SK-N-SH (cell line): ENCODE measurements at regions not wholly inside any gene's neighbourhood (a gene's known extent, or its start where the extent isn't known, plus 50 kb on each side); places are given as distances from the start of the nearest gene placed in this dataset.
"Not testable (repeated sequence)": the region's sequence is repeated elsewhere in the genome, so short reads cannot be mapped to it uniquely, and the experiment has no call there.

Source experiments
- CTCF ChIA-PET: fragments of 300-600, 350-600 bp; formaldehyde crosslinking; extraction: SDS; loops from one replicate; lab custom pipeline; 2021; lab: Yijun Ruan, JAX
- POLR2A ChIA-PET: fragments of 350-600 bp; sonication (Branson Sonifier 250); formaldehyde crosslinking; extraction: SDS; loops from one replicate; lab custom pipeline; 2020; ENCODE audit warnings: antibody characterized with exemption, inconsistent platforms; lab: Yijun Ruan, JAX
- DNase-seq: peaks from one replicate; pipeline ENCODE4 v3.0.0; 2012
- H2AFZ ChIP-seq: fragments of 200-600 bp; sonication (generic); 2 replicates; pipeline ENCODE4 v1.8.1; 2016; ENCODE audit warnings: antibody characterized with exemption, mild to moderate bottlenecking, low read depth
- H3F3A ChIP-seq: fragments of 200-600 bp; sonication (generic); replicated peaks from 2 replicates; pipeline ENCODE3; 2016; ENCODE audit warnings: antibody characterized with exemption, mild to moderate bottlenecking; ENCODE audit not compliant: insufficient read depth
- H3K27ac ChIP-seq, 2 experiments: fragments of 200-500 bp in 1 of 2; fragments of 200-600 bp in 1 of 2; sonication (Bioruptor generic) in 1 of 2; sonication (generic), shearing (Covaris generic) in 1 of 2; 2 replicates each; pipeline versions ENCODE4 v1.5.1 to v1.6.1; 2014 to 2016; ENCODE audit warnings: low read depth in 2 of 2, inconsistent platforms in 1 of 2, low read length in 1 of 2, mild to moderate bottlenecking in 1 of 2, mixed read lengths in 1 of 2
- H3K27me3 ChIP-seq: fragments of 200-600 bp; sonication (generic), shearing (Covaris generic); 2 replicates; pipeline ENCODE4 v1.6.1; 2016; ENCODE audit warnings: mixed run types; ENCODE audit not compliant: insufficient read depth
- H3K36me3 ChIP-seq, 2 experiments: fragments of 200-500 bp in 1 of 2; fragments of 200-600 bp in 1 of 2; sonication (Bioruptor generic) in 1 of 2; sonication (generic) in 1 of 2; replicated peaks in 1 of 2; 2 replicates each; pipeline versions ENCODE3 to v1.5.1; 2014 to 2016; ENCODE audit warnings: low read length in 1 of 2, mild to moderate bottlenecking in 1 of 2; ENCODE audit not compliant: insufficient read depth in 2 of 2, control insufficient read depth in 1 of 2
- H3K4me1 ChIP-seq, 2 experiments: fragments of 200-500 bp in 1 of 2; fragments of 200-600 bp in 1 of 2; sonication (Bioruptor generic) in 1 of 2; sonication (generic), shearing (Covaris generic) in 1 of 2; 2 replicates each; pipeline versions ENCODE4 v1.5.1 to v1.6.1; 2014 to 2016; ENCODE audit warnings: low read depth in 1 of 2, low read length in 1 of 2, mixed run types in 1 of 2; ENCODE audit not compliant: insufficient read depth in 2 of 2, control insufficient read depth in 1 of 2
- H3K4me2 ChIP-seq: fragments of 200-600 bp; sonication (generic), shearing (Covaris generic); 2 replicates; pipeline ENCODE4 v1.6.1; 2017; ENCODE audit warnings: mixed run types
- H3K4me3 ChIP-seq, 2 experiments: fragments of 200-500 bp in 1 of 2; fragments of 200-600 bp in 1 of 2; sonication (Bioruptor generic) in 1 of 2; sonication (generic), shearing (Covaris generic) in 1 of 2; 2 replicates each; pipeline versions ENCODE4 v1.5.1 to v1.8.1; 2014 to 2016; ENCODE audit warnings: low read depth in 2 of 2, inconsistent platforms in 1 of 2, low read length in 1 of 2, mild to moderate bottlenecking in 1 of 2, mixed read lengths in 1 of 2, moderate library complexity in 1 of 2
- H3K79me2 ChIP-seq: fragments of 200-600 bp; sonication (generic); 2 replicates; pipeline ENCODE4 v1.8.1; 2017; ENCODE audit warnings: mild to moderate bottlenecking; ENCODE audit not compliant: insufficient read depth
- H3K9ac ChIP-seq: fragments of 200-600 bp; sonication (generic); 2 replicates; pipeline ENCODE4 v1.6.1; 2017; ENCODE audit warnings: mixed run types
- H3K9me2 ChIP-seq: fragments of 200-600 bp; sonication (generic); 2 replicates; pipeline ENCODE4 v1.6.1; 2017; ENCODE audit warnings: mixed run types
- H3K9me3 ChIP-seq: fragments of 200-600 bp; sonication (generic); 2 replicates; pipeline ENCODE4 v1.6.1; 2017; ENCODE audit warnings: mixed run types, mild to moderate bottlenecking, moderate library complexity
- H4K20me1 ChIP-seq: fragments of 200-600 bp; sonication (generic); 2 replicates; pipeline ENCODE4 v1.6.1; 2017; ENCODE audit warnings: mild to moderate bottlenecking, mixed run types; ENCODE audit not compliant: insufficient read depth
- FOSL2 ChIP-seq: IDR thresholded peaks from 2 replicates; pipeline ENCODE4 v1.4.0; 2012; ENCODE audit warnings: low read depth, mild to moderate bottlenecking, moderate library complexity, borderline replicate concordance
- FOXJ3 ChIP-seq: sonication (generic); formaldehyde crosslinking; IDR thresholded peaks from 2 replicates; pipeline ENCODE4 v1.5.1; 2020; ENCODE audit warnings: mild to moderate bottlenecking, missing genetic modification reagents
- GABPA ChIP-seq: IDR thresholded peaks from 2 replicates; pipeline ENCODE4 v1.4.0; 2012; ENCODE audit warnings: low read depth, mild to moderate bottlenecking
- JUND ChIP-seq: IDR thresholded peaks from 2 replicates; pipeline ENCODE4 v1.4.0; 2012
- MXI1 ChIP-seq: IDR thresholded peaks from 2 replicates; pipeline ENCODE4 v1.6.1; 2012; ENCODE audit warnings: mild to moderate bottlenecking, low read depth, low read length, improper control_type of control experiment
- NRF1 ChIP-seq: IDR thresholded peaks from 2 replicates; pipeline ENCODE4 v1.6.1; 2012; ENCODE audit warnings: low read depth, mild to moderate bottlenecking, low read length
- POLR2AphosphoS5 ChIP-seq: IDR thresholded peaks from 2 replicates; pipeline ENCODE4 v1.6.1; 2012; ENCODE audit warnings: low read depth, low read length
- RFX5 ChIP-seq: IDR thresholded peaks from 2 replicates; pipeline ENCODE4 v1.6.1; 2012; ENCODE audit warnings: mild to moderate bottlenecking, improper control_type of control experiment, low read length
- SMC3 ChIP-seq: IDR thresholded peaks from 2 replicates; pipeline ENCODE4 v1.6.1; 2012; ENCODE audit warnings: low read depth, low read length, improper control_type of control experiment
- YY1 ChIP-seq: IDR thresholded peaks from 2 replicates; pipeline ENCODE4 v1.4.0; 2012; ENCODE audit warnings: low read depth, mild to moderate bottlenecking
- WGBS: methylation state at CpG from one replicate; pipeline ENCODE4 v1.1.6; 2017; ENCODE audit warnings: low lambda C conversion rate; 5-methylcytosine and 5-hydroxymethylcytosine counted together
- TF ChIP-seq, protein P1 (sequence below): IDR thresholded peaks from 2 replicates; pipeline ENCODE4 v1.4.0; 2012; ENCODE audit warnings: low read depth, borderline replicate concordance
- TF ChIP-seq, protein P2 (sequence below): IDR thresholded peaks from 2 replicates; pipeline ENCODE4 v1.4.0; 2012; ENCODE audit warnings: low read depth, borderline replicate concordance
- TF ChIP-seq, protein P3 (sequence below): IDR thresholded peaks from 2 replicates; pipeline ENCODE4 v1.4.0; 2012; ENCODE audit warnings: low read depth
- TF ChIP-seq, protein P4 (sequence below): fragments of 200-600 bp; sonication (generic); IDR thresholded peaks from 2 replicates; pipeline ENCODE4 v1.6.1; 2017; ENCODE audit warnings: antibody characterized with exemption, mild to moderate bottlenecking, moderate library complexity
- TF ChIP-seq, protein P5 (sequence below): IDR thresholded peaks from 2 replicates; pipeline ENCODE4; 2012

DNA sequence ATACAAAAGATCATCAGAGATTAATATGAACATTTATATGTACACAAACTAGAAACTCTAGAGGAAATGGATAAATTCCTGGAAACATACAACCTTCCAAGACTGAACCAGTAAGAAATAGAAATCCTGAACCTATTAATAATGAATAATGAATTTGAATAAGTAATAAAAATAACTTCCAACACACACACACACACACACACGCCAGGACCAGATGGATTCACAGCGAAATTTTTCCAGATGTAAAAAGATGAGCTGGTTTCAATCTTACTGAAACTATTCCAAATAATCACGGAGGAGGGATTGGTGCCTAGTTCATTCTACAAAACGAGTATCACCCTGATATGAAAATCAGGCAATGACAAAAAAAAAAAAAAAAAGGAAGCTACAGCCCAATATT lies 1095.0 kb downstream of the FAT4 start:
- H3F3A ChIP-seq = no peaks in the 10 kb centered on the region
- no peaks in the 10 kb centered on the region for H3K36me3 ChIP-seq
- no peak overlapping the region for H3K4me3 ChIP-seq
- H3K4me2 ChIP-seq = no peak overlapping the region
- no peaks in the 10 kb centered on the region for H3K4me1 ChIP-seq
- TF ChIP-seq GABPA = no peak
- no peak for DNase-seq
- ChIA-PET POLR2A (no interaction called here), CTCF (interaction anchor here (1.1 kb wide), 1 partner anchor 10 kb away, joined by 3 read pairs; no protein-coding TSS in a partner anchor)
- no peak overlapping the region for H3K9ac ChIP-seq
- no peaks in the 10 kb centered on the region for H4K20me1 ChIP-seq
- H3K9me2 ChIP-seq = no peaks in the 10 kb centered on the region
- 64% methylated on average over 4 of the region's 4 CpGs for WGBS
- no peaks in the 10 kb centered on the region for H3K79me2 ChIP-seq
- H3K9me3 ChIP-seq = no peaks in the 10 kb centered on the region
- no peak overlapping the region for H3K27ac ChIP-seq
- no peaks in the 10 kb centered on the region for H3K27me3 ChIP-seq
- no peak overlapping the region for H2AFZ ChIP-seq

- H3K9me3 ChIP-seq = no peaks in the 10 kb centered on the region
- H4K20me1 ChIP-seq = no peaks in the 10 kb centered on the region
- H3K4me3 ChIP-seq = no peak overlapping the region
- no peaks in the 10 kb centered on the region for H3K79me2 ChIP-seq
- DNase-seq = no peak
- no peaks in the 10 kb centered on the region for H3F3A ChIP-seq
- H3K9me2 ChIP-seq = no peaks in the 10 kb centered on the region
- no peak overlapping the region for H3K4me2 ChIP-seq
- H3K4me1 ChIP-seq = no peaks in the 10 kb centered on the region
- H3K27me3 ChIP-seq = no peaks in the 10 kb centered on the region
- POLR2A ChIA-PET = no interaction called here
- WGBS = 83% methylated on average over 2 of the region's 2 CpGs
- H3K27ac ChIP-seq = no peak overlapping the region
- CTCF ChIA-PET = interaction anchor here (0.8 kb wide), 1 partner anchor 12 kb away, joined by 3 read pairs; no protein-coding TSS in a partner anchor
- no peak overlapping the region for H2AFZ ChIP-seq
- H3K36me3 ChIP-seq = no peaks in the 10 kb centered on the region
- TF ChIP-seq FOXJ3 (CRISPR knock-in tag) (no peak), NRF1 (no peak), YY1 (no peak), SMC3 (no peak), MXI1 (no peak), POLR2AphosphoS5 (no peak), JUND (no peak), FOSL2 (no peak), RFX5 (no peak)
- TF ChIP-seq, protein P1, sequence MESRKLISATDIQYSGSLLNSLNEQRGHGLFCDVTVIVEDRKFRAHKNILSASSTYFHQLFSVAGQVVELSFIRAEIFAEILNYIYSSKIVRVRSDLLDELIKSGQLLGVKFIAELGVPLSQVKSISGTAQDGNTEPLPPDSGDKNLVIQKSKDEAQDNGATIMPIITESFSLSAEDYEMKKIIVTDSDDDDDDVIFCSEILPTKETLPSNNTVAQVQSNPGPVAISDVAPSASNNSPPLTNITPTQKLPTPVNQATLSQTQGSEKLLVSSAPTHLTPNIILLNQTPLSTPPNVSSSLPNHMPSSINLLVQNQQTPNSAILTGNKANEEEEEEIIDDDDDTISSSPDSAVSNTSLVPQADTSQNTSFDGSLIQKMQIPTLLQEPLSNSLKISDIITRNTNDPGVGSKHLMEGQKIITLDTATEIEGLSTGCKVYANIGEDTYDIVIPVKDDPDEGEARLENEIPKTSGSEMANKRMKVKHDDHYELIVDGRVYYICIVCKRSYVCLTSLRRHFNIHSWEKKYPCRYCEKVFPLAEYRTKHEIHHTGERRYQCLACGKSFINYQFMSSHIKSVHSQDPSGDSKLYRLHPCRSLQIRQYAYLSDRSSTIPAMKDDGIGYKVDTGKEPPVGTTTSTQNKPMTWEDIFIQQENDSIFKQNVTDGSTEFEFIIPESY = no peak
- TF ChIP-seq, protein P2, sequence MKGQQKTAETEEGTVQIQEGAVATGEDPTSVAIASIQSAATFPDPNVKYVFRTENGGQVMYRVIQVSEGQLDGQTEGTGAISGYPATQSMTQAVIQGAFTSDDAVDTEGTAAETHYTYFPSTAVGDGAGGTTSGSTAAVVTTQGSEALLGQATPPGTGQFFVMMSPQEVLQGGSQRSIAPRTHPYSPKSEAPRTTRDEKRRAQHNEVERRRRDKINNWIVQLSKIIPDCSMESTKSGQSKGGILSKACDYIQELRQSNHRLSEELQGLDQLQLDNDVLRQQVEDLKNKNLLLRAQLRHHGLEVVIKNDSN = no peak
- TF ChIP-seq, protein P3, sequence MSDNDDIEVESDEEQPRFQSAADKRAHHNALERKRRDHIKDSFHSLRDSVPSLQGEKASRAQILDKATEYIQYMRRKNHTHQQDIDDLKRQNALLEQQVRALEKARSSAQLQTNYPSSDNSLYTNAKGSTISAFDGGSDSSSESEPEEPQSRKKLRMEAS = no peak
- TF ChIP-seq, protein P4, sequence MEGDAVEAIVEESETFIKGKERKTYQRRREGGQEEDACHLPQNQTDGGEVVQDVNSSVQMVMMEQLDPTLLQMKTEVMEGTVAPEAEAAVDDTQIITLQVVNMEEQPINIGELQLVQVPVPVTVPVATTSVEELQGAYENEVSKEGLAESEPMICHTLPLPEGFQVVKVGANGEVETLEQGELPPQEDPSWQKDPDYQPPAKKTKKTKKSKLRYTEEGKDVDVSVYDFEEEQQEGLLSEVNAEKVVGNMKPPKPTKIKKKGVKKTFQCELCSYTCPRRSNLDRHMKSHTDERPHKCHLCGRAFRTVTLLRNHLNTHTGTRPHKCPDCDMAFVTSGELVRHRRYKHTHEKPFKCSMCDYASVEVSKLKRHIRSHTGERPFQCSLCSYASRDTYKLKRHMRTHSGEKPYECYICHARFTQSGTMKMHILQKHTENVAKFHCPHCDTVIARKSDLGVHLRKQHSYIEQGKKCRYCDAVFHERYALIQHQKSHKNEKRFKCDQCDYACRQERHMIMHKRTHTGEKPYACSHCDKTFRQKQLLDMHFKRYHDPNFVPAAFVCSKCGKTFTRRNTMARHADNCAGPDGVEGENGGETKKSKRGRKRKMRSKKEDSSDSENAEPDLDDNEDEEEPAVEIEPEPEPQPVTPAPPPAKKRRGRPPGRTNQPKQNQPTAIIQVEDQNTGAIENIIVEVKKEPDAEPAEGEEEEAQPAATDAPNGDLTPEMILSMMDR = no peak
- TF ChIP-seq, protein P5, sequence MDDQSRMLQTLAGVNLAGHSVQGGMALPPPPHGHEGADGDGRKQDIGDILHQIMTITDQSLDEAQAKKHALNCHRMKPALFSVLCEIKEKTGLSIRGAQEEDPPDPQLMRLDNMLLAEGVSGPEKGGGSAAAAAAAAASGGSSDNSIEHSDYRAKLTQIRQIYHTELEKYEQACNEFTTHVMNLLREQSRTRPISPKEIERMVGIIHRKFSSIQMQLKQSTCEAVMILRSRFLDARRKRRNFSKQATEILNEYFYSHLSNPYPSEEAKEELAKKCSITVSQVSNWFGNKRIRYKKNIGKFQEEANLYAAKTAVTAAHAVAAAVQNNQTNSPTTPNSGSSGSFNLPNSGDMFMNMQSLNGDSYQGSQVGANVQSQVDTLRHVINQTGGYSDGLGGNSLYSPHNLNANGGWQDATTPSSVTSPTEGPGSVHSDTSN = no peak
- no peak overlapping the region for H3K9ac ChIP-seq
Observed at GRCh38 chr4:126411047-126411446, 1096.3 kb downstream of the FAT4 start.

- H3K9ac ChIP-seq, H4K20me1 ChIP-seq, H3K4me2 ChIP-seq, H3K9me2 ChIP-seq, H2AFZ ChIP-seq, CTCF ChIA-PET, H3K27ac ChIP-seq, DNase-seq, POLR2A ChIA-PET, H3K36me3 ChIP-seq, H3K4me1 ChIP-seq, H3K27me3 ChIP-seq, H3K4me3 ChIP-seq, H3K79me2 ChIP-seq, H3K9me3 ChIP-seq, H3F3A ChIP-seq: not testable (repeated sequence)
- WGBS = 100% methylated on average over 1 of the region's 1 CpG
Observed at GRCh38 chr4:126412310-126412709, 1097.6 kb downstream of the FAT4 start.
